Stomach smooth muscle (tissue), 2 donors: ENCODE measurements at regions not wholly inside any gene's neighbourhood (a gene's known extent, or its start where the extent isn't known, plus 50 kb on each side); places are given as distances from the start of the nearest gene placed in this dataset.

Source experiments
- H3K27ac ChIP-seq: one replicate; pipeline ENCODE4 v1.7.0; 2013; ENCODE audit warnings: mild to moderate bottlenecking, low read length, inconsistent platforms
- H3K27me3 ChIP-seq, 2 donors: one replicate each; pipeline ENCODE4 v1.7.0; 2013; ENCODE audit warnings: low read length in 2 of 2; ENCODE audit not compliant: insufficient read depth in 2 of 2, control insufficient read depth in 1 of 2
- H3K36me3 ChIP-seq, 2 donors: one replicate each; pipeline ENCODE4 v1.7.0; 2013; ENCODE audit warnings: low read length in 2 of 2; ENCODE audit not compliant: control insufficient read depth in 2 of 2, insufficient read depth in 2 of 2
- H3K4me1 ChIP-seq: one replicate; pipeline ENCODE4 v1.7.0; 2013; ENCODE audit warnings: low read length; ENCODE audit not compliant: control insufficient read depth, insufficient read depth
- H3K4me3 ChIP-seq, 2 donors: one replicate each; pipeline ENCODE4 v1.7.0; 2013; ENCODE audit warnings: low read length in 2 of 2
- H3K9ac ChIP-seq, 2 donors: one replicate each; pipeline ENCODE4 v1.7.0; 2013; ENCODE audit warnings: low read length in 2 of 2, mild to moderate bottlenecking in 1 of 2
- H3K9me3 ChIP-seq, 2 donors: one replicate each; pipeline ENCODE4 v1.7.0; 2013; ENCODE audit warnings: low read length in 2 of 2; ENCODE audit not compliant: control insufficient read depth in 2 of 2
- donor health status: healthy.
- donor health status: Pancreatic carcinoma.

DNA sequence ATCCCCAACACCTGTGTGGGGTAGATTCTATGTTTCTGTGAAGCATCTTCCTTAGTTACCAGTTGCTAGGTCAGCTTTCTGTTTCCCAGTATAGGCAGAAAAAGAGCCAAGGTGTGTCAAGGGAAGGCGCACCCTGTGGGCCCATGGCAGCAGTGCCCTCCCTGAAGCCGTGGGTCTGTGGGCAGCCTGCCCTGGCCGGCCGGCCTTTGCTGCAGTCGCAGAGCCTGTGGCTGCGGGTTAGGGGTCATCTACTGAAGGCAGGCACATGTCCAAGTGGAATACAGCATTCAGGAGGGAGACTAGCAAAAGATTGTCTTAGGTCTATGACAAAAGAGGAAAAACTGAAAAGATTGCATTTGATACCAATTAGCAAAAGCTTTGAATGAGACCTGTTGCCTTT lies 214.0 kb downstream of the IRS2 start:
- H3K27me3 ChIP-seq: no peaks in the 10 kb centered on the region

GRCh38 chr13:109569958-109570711 lies 216.2 kb downstream of the IRS2 start:
- no peak overlapping the region for H3K4me3 ChIP-seq
- no peaks in the 10 kb centered on the region for H3K9me3 ChIP-seq
- H3K9ac ChIP-seq: no peak overlapping the region
- H3K27ac ChIP-seq: no peak overlapping the region
- no peaks in the 10 kb centered on the region for H3K4me1 ChIP-seq
- no peaks in the 10 kb centered on the region for H3K36me3 ChIP-seq
- no peaks in the 10 kb centered on the region for H3K27me3 ChIP-seq

More for the DNA sequence above, 214.0 kb downstream of the IRS2 start:
- Histone ChIP-seq H3K4me3 (no peak overlapping the region), H3K9me3 (no peaks in the 10 kb centered on the region), H3K27ac (no peak overlapping the region), H3K36me3 (no peaks in the 10 kb centered on the region), H3K9ac (no peak overlapping the region), H3K4me1 (no peaks in the 10 kb centered on the region)

DNA sequence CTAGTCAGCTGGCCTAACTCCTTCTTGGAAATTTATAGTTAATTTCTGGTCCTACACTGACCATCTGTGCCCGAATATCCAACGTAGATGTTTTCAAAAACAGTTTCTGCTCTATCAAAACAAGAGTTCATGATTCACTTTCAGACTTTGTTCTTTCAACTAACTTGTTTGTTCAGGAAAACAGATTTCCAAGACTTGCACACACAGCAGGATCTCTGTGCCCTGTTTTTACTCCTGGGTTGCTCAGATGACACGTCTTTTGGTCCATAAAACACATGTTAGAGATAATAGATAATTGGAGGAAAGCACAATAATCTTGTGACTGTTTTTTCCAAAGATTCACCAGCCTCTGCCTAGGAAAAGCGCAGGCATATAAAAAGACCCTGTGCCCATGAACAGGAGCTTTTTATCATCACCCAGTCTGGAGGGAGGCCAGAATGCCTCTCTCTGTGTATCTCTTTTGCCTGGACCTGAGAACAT lies 218.0 kb downstream of the IRS2 start:
- no peak overlapping the region for H3K27ac ChIP-seq
- H3K9me3 ChIP-seq: no peaks in the 10 kb centered on the region
- H3K9ac ChIP-seq: no peak overlapping the region
- no peaks in the 10 kb centered on the region for H3K36me3 ChIP-seq
- H3K4me3 ChIP-seq: no peak overlapping the region
- no peaks in the 10 kb centered on the region for H3K27me3 ChIP-seq
- no peaks in the 10 kb centered on the region for H3K4me1 ChIP-seq

DNA sequence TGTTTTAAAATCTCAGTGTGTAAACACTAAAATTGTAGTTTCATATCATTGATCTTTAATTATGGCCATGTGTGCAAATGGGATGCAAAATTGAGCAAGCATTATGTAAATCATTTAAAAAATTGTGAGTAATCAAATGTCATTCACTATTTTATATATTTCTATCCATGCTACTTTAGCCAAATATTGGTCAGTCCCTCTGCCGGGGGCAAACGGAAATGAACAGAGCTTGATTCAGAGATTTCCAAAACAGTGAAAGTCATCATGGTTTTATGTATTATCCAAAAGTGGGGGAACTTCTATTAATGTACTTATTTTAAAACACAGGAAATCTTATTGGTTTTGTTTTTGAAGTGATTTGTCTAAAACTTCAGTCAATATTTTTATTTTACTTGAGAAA lies 219.1 kb downstream of the IRS2 start:
- no peak overlapping the region for H3K27ac ChIP-seq
- no peaks in the 10 kb centered on the region for H3K36me3 ChIP-seq
- H3K4me1 ChIP-seq: no peaks in the 10 kb centered on the region

DNA sequence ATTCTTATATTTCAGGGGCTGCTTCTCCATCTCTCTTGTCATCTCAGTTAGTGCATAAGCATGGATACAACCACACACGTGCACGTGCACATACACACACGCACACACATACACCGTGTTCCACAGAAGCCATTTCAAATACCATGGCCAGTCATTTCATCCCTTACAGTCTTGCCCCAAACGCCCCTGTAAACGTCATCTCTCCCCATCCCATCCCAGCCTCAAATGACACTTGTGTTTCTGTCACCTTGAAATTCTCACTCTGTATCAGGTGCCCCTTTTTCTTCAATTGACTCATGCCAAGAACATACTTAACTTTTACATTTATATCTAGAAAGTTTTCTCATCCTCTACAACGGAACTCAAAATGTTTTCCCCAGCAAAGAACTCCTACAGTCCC lies 220.5 kb downstream of the IRS2 start:
- no peaks in the 10 kb centered on the region for H3K36me3 ChIP-seq
- no peak overlapping the region for H3K4me3 ChIP-seq
- H3K27me3 ChIP-seq: no peaks in the 10 kb centered on the region
- H3K27ac ChIP-seq: no peak overlapping the region
- H3K9ac ChIP-seq: no peak overlapping the region
- H3K9me3 ChIP-seq: no peaks in the 10 kb centered on the region
- no peaks in the 10 kb centered on the region for H3K4me1 ChIP-seq

More for the DNA sequence above, 219.1 kb downstream of the IRS2 start:
- no peaks in the 10 kb centered on the region for H3K9me3 ChIP-seq
- H3K9ac ChIP-seq: no peak overlapping the region
- no peaks in the 10 kb centered on the region for H3K27me3 ChIP-seq
- H3K4me3 ChIP-seq: no peak overlapping the region

GRCh38 chr13:109548374-109548773 lies 238.0 kb downstream of the IRS2 start:
- Histone ChIP-seq H3K9me3 (peaks cover under 1 to 2% of the 10 kb centered on the region in 2 donors), H3K9ac (no peak overlapping the region), H3K36me3 (no peaks in the 10 kb centered on the region), H3K4me1 (no peaks in the 10 kb centered on the region), H3K4me3 (no peak overlapping the region), H3K27ac (no peak overlapping the region), H3K27me3 (no peaks in the 10 kb centered on the region)

- no peak overlapping the region for H3K27ac ChIP-seq
Measured at GRCh38 chr13:109547942-109548341, 238.4 kb downstream of the IRS2 start.

DNA sequence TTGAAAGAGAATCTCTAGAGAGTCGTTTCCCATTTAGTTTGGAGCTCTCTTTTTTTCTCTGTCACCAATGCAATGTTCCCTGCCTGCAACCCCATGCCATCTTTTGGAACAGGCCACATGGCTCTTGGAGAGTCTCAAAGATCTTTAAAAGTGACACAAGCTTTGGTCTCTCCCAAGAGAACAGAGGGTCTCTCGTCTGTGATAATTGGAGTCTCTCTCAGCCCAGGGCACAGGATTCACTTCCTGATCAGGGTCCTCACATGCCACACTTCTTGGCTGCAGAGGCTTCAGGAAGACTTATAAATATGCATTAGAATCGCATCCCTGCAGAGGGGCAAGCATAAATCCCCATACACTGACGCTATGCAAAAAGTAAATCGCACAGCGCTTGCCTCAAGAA lies 240.5 kb downstream of the IRS2 start:
- no peaks in the 10 kb centered on the region for H3K36me3 ChIP-seq
- H3K4me3 ChIP-seq: no peak overlapping the region
- no peak overlapping the region for H3K9ac ChIP-seq
- H3K9me3 ChIP-seq: peaks cover 0 to 2% of the 10 kb centered on the region in 2 donors
- H3K27ac ChIP-seq: no peak overlapping the region
- no peaks in the 10 kb centered on the region for H3K4me1 ChIP-seq
- no peaks in the 10 kb centered on the region for H3K27me3 ChIP-seq

More at GRCh38 chr13:109547942-109548341, 238.4 kb downstream of the IRS2 start:
- H3K9ac ChIP-seq: no peak overlapping the region
- H3K27me3 ChIP-seq: no peaks in the 10 kb centered on the region
- no peak overlapping the region for H3K4me3 ChIP-seq
- no peaks in the 10 kb centered on the region for H3K36me3 ChIP-seq
- no peaks in the 10 kb centered on the region for H3K4me1 ChIP-seq
- peaks cover 0 to 2% of the 10 kb centered on the region in 2 donors for H3K9me3 ChIP-seq

DNA sequence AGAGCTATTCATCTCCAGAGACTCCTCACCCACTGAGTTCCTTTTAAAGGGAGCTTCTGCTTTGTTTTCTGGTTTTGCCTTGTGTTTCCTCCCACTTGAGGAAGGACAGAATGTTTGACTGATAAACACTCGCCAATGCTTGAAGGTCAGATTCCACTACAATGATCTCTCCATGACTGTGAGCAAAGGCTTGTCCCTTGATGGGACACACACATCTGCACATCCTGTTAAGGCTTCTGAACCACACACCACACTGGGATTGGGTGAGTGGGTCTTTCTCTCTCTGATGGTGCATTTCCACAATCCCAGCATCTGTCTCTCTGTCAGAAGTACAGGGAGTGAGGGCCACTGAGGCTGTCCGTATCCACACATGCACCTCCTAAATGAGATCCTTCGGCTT lies 245.3 kb downstream of the IRS2 start:
- H3K27ac ChIP-seq: no peak overlapping the region
- H3K4me1 ChIP-seq: no peaks in the 10 kb centered on the region
- no peaks in the 10 kb centered on the region for H3K36me3 ChIP-seq
- H3K27me3 ChIP-seq: no peaks in the 10 kb centered on the region
- no peak overlapping the region for H3K9ac ChIP-seq
- peaks cover 0 to 2% of the 10 kb centered on the region in 2 donors for H3K9me3 ChIP-seq
- H3K4me3 ChIP-seq: no peak overlapping the region

DNA sequence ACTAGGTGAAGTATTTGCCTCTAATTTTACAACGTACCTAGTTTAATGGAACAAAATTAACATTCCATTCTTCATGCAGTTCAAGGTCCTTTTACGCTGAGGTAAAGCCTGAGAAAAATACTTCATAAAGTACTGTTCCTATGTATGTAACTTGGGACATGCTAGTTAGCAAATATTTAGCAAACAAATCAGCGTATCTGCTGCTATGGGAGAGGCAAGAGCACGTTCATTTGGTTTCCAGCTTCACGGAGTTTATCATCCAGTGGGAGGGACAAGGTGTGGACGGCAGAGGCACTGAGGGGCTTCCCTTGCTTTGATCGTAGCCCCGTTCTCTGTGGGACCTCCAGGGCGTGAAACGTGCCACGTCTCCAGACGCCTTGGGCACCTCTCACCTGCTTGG lies 248.8 kb downstream of the IRS2 start:
- Histone ChIP-seq H3K9ac (no peak overlapping the region), H3K4me1 (no peaks in the 10 kb centered on the region), H3K4me3 (no peak overlapping the region), H3K9me3 (no peaks in the 10 kb centered on the region), H3K27ac (no peak overlapping the region), H3K27me3 (no peaks in the 10 kb centered on the region), H3K36me3 (no peaks in the 10 kb centered on the region)

GRCh38 chr13:109533350-109533749 lies 253.0 kb downstream of the IRS2 start:
- H3K36me3 ChIP-seq: no peaks in the 10 kb centered on the region
- H3K4me1 ChIP-seq: no peaks in the 10 kb centered on the region
- H3K9ac ChIP-seq: no peak overlapping the region
- no peak overlapping the region for H3K27ac ChIP-seq
- no peak overlapping the region for H3K4me3 ChIP-seq
- H3K27me3 ChIP-seq: no peaks in the 10 kb centered on the region
- H3K9me3 ChIP-seq: no peaks in the 10 kb centered on the region
